H54 (cell line): ENCODE measurements at regions not wholly inside any gene's neighbourhood (a gene's known extent, or its start where the extent isn't known, plus 50 kb on each side); places are given as distances from the start of the nearest gene placed in this dataset.

Source experiments
- DNase-seq: peaks from one replicate; pipeline ENCODE4 v3.0.0; 2011; ENCODE audit warnings: low spot score, mixed read lengths; ENCODE audit not compliant: insufficient read length
- FAIRE-seq: peaks from 3 replicates; lab custom pipeline; 2011; peaks lifted over from hg19 to GRCh38; lab: Jason Lieb, UNC
- POLR2A ChIP-seq: IDR thresholded peaks from 2 replicates; pipeline ENCODE4 v1.6.1; 2011; ENCODE audit warnings: low read depth, mild to moderate bottlenecking, low read length

GRCh38 chr13:60654415-60654814 is 257.4 kb downstream of the TDRD3 start:
- FAIRE-seq: no peak
- DNase-seq: peak; percentile 6
- TF ChIP-seq POLR2A: no peak

DNA sequence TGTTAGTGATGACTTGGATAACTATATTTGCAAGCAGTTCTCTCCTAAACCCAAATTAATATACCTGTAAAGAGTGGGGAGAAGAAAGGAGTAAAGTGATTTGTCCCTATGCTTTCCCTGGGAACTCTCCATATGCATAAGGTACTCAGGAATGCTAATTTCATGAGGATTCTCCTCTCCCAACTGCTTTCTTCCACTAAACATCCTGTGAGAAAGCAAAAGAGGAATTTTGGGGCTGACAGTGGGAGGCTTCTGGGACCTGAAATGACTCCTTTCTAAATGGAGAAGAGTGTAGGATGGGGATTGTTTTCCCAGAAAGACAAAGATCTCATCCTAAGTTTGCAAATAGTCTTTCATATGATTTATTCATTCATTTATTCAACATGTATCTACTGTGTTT is 250.5 kb downstream of the TDRD3 start:
- FAIRE-seq (no peak), DNase-seq (no peak)
- TF ChIP-seq POLR2A: no peak

DNA sequence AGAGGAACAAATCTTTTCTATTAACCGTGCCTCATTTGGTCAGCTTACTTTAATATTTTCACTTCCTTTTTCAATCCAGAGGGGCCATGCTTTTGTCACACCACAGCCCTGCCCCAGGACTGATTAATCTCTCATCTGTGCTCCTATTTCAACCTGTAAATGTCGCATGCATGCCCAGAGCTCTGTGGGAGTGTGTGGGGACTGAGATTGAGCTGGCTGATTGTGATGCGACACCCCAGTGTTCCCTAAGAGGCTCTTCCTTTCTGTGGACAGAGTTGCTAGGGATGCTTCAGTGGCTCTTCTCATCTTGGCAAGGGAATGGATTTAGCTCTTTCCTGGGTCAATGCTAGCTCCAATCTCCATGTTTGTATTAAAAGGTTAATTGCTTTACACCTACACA is 249.6 kb downstream of the TDRD3 start:
- FAIRE-seq: no peak
- no peak for DNase-seq
- TF ChIP-seq POLR2A: no peak

GRCh38 chr13:60645676-60646075 is 248.7 kb downstream of the TDRD3 start:
- TF ChIP-seq POLR2A: no peak
- FAIRE-seq (no peak), DNase-seq (no peak)

DNA sequence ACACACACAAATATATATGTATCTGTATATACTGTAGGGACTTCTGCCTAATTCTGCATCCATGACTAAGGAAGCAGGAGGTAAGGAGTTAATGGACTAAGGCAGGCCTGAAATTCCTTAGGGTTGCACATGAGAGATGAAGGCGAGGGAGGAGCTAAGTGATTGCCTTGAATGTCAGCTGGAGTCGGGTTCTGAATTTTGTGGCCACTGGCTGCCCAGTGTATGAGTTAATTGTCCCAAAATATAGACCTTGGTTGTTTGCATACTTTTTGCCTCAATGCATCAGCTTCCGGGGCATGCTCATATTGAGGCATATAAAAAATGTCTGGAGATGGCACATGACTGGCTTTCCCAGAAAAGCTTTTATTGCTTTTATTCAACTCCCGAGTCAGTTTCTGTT is 245.5 kb downstream of the TDRD3 start:
- FAIRE-seq (no peak), DNase-seq (no peak)
- no peak for TF ChIP-seq POLR2A

DNA sequence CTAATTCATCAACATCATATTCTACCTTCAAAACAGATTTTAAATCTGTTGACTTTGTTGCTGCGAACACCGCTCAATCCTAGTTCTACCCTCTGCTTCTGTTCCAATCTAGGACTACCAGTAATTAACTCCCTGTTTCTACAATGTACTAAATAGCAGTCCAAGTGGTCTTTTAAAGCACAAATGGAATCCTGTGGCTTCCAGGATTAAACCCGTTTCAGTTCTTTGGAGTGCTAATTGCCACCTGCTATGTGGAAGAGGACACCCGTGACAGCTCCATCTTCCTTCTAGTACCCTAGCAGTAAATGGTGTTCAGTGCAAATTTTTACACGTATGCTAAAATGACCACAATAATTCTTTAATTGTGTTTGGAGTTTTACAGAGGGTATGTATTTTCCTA is 232.1 kb downstream of the TDRD3 start:
- TF ChIP-seq POLR2A: no peak
- DNase-seq: no peak
- FAIRE-seq: no peak

GRCh38 chr13:60627071-60627686 is 230.2 kb downstream of the TDRD3 start:
- TF ChIP-seq POLR2A: no peak
- peak; percentile 7 for DNase-seq
- FAIRE-seq: peak; percentile 33
